Loucy (cell line): ENCODE measurements at regions not wholly inside any gene's neighbourhood (a gene's known extent, or its start where the extent isn't known, plus 50 kb on each side); places are given as distances from the start of the nearest gene placed in this dataset.

ENCODE experiments used
- H2AFZ ChIP-seq: fragments of 200-600 bp; sonication (generic); 2 replicates; pipeline ENCODE4 v1.6.0; 2016; ENCODE audit warnings: antibody characterized with exemption, mild to moderate bottlenecking, low read length, moderate library complexity
- H3F3A ChIP-seq: fragments of 200-600 bp; 2 replicates; pipeline ENCODE4 v1.6.0; 2016; ENCODE audit warnings: antibody characterized with exemption, low read depth, mild to moderate bottlenecking
- H3K27me3 ChIP-seq: fragments of 200-600 bp; sonication (generic); 2 replicates; pipeline ENCODE4 v1.6.1; 2014; ENCODE audit warnings: low read length, mild to moderate bottlenecking; ENCODE audit not compliant: insufficient read depth, poor library complexity, severe bottlenecking
- H3K36me3 ChIP-seq: fragments of 200-600 bp; sonication (generic); 2 replicates; pipeline ENCODE4 v1.6.1; 2016; ENCODE audit warnings: low read length; ENCODE audit not compliant: insufficient read depth
- H3K4me1 ChIP-seq: fragments of 200-600 bp; sonication (generic); 2 replicates; pipeline ENCODE4 v1.5.1; 2014; ENCODE audit warnings: low read length, mild to moderate bottlenecking; ENCODE audit not compliant: insufficient read depth, poor library complexity, severe bottlenecking
- H3K4me2 ChIP-seq: fragments of 200-600 bp; sonication (generic); 2 replicates; pipeline ENCODE4 v1.6.0; 2014; ENCODE audit warnings: antibody characterized with exemption, low read length, low read depth, mild to moderate bottlenecking; ENCODE audit not compliant: poor library complexity, severe bottlenecking
- H3K4me3 ChIP-seq: fragments of 200-600 bp; sonication (generic); 2 replicates; pipeline ENCODE4 v1.5.1; 2014; ENCODE audit warnings: low read length, mild to moderate bottlenecking, mixed read lengths; ENCODE audit not compliant: poor library complexity, severe bottlenecking
- H3K79me2 ChIP-seq: fragments of 200-600 bp; sonication (generic); 2 replicates; pipeline ENCODE4 v1.6.1; 2014; ENCODE audit warnings: low read length; ENCODE audit not compliant: insufficient read depth
- H3K9ac ChIP-seq: fragments of 200-600 bp; sonication (generic); 2 replicates; pipeline ENCODE4 v1.6.0; 2014; ENCODE audit warnings: mild to moderate bottlenecking, low read depth, low read length, moderate library complexity; ENCODE audit not compliant: poor library complexity, severe bottlenecking
- H3K9me2 ChIP-seq: fragments of 200-600 bp; sonication (generic); replicated peaks from 2 replicates; pipeline ENCODE4 v1.6.1; 2016; ENCODE audit warnings: low read depth, low read length, mixed read lengths
- H3K9me3 ChIP-seq: fragments of 200-600 bp; sonication (generic); 2 replicates; pipeline ENCODE4 v1.6.1; 2014; ENCODE audit warnings: mild to moderate bottlenecking, antibody characterized with exemption, low read length, low read depth; ENCODE audit not compliant: insufficient read depth
- H4K20me1 ChIP-seq: fragments of 200-600 bp; sonication (generic); 2 replicates; pipeline ENCODE4 v1.6.0; 2014; ENCODE audit warnings: antibody characterized with exemption, low read length, mild to moderate bottlenecking; ENCODE audit not compliant: insufficient read depth, poor library complexity, severe bottlenecking
- CTCF ChIP-seq: fragments of 200-600 bp; sonication (generic); conservative IDR thresholded peaks from 2 replicates; pipeline ENCODE4 v1.5.1; 2014; ENCODE audit warnings: mild to moderate bottlenecking, antibody characterized with exemption, low read length
- EZH2phosphoT487 ChIP-seq: fragments of 200-600 bp; IDR thresholded peaks from 2 replicates; pipeline ENCODE4 v1.6.1; 2018; ENCODE audit warnings: antibody characterized with exemption, mild to moderate bottlenecking, moderate library complexity, borderline replicate concordance

GRCh38 chr1:68717330-68717729, 220.4 kb upstream of the DEPDC1 start:
- Histone ChIP-seq H3K9me3 (no peaks in the 10 kb centered on the region), H3K36me3 (no peaks in the 10 kb centered on the region), H3K79me2 (no peaks in the 10 kb centered on the region), H3F3A (no peaks in the 10 kb centered on the region), H3K9me2 (no peaks in the 10 kb centered on the region), H3K27me3 (no peaks in the 10 kb centered on the region), H3K4me1 (no peaks in the 10 kb centered on the region), H3K4me2 (no peak overlapping the region), H3K9ac (no peak overlapping the region), H3K4me3 (no peak overlapping the region), H2AFZ (no peak overlapping the region), H4K20me1 (no peaks in the 10 kb centered on the region)
- TF ChIP-seq EZH2phosphoT487 (no peak), CTCF (no peak)

- Histone ChIP-seq H3K4me2 (no peak overlapping the region), H4K20me1 (no peaks in the 10 kb centered on the region), H3K9me2 (no peaks in the 10 kb centered on the region), H3K4me1 (no peaks in the 10 kb centered on the region), H3K27me3 (no peaks in the 10 kb centered on the region), H3K36me3 (no peaks in the 10 kb centered on the region), H3K4me3 (no peak overlapping the region), H3K9me3 (no peaks in the 10 kb centered on the region), H3F3A (no peaks in the 10 kb centered on the region), H2AFZ (no peak overlapping the region), H3K79me2 (no peaks in the 10 kb centered on the region), H3K9ac (no peak overlapping the region)
- no peak for TF ChIP-seq EZH2phosphoT487
- no peak for TF ChIP-seq CTCF
These were observed 223.6 kb upstream of the DEPDC1 start for GRCh38 chr1:68720476-68720875.

DNA sequence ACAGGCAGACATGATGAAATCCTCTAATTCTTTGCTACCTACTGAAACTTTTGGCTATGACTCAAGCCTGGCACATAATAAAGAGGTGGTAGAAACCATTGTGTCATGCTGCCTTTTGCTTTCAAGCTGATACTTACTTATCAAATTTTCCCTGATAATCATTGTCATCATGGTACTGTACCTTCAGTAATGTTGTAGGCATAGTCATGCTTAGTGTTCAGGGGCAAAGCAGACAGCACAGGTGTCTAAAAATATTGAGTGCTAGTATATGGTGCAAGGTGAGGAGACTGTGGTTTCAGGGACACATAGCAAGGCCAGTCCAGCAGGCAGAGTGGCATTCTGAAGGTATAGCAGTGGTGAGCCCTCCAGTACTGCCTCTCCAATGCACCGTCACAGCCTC, 226.9 kb upstream of the DEPDC1 start:
- Histone ChIP-seq H3F3A (no peaks in the 10 kb centered on the region), H4K20me1 (no peaks in the 10 kb centered on the region), H3K27me3 (no peaks in the 10 kb centered on the region), H3K36me3 (no peaks in the 10 kb centered on the region), H2AFZ (no peak overlapping the region), H3K4me1 (no peaks in the 10 kb centered on the region), H3K9me2 (no peaks in the 10 kb centered on the region), H3K9ac (no peak overlapping the region), H3K79me2 (no peaks in the 10 kb centered on the region), H3K4me3 (no peak overlapping the region), H3K4me2 (no peak overlapping the region), H3K9me3 (no peaks in the 10 kb centered on the region)
- TF ChIP-seq CTCF = no peak
- no peak for TF ChIP-seq EZH2phosphoT487
